K562 (cell line): ENCODE measurements at regions not wholly inside any gene's neighbourhood (a gene's known extent, or its start where the extent isn't known, plus 50 kb on each side); places are given as distances from the start of the nearest gene placed in this dataset.

Experiments used
- ATAC-seq: fragments of 200-7000 bp; cut with Tn5 transposase; 3 replicates; pipeline ENCODE4 v1.9.1; 2020; ENCODE audit warnings: moderate library complexity
- BruUV-seq: library from RNA; stranded (reverse); fragments of 400-500 nt; replicated peaks from 2 replicates; lab custom pipeline; 2021; lab: Mats Ljungman, UMichigan
- CTCF ChIA-PET: fragments of 300-600 bp; formaldehyde crosslinking; extraction: SDS; loops from one replicate; lab custom pipeline; 2021; ENCODE audit warnings: low intra/inter-chr PET ratio; lab: Yijun Ruan, JAX
- POLR2A ChIA-PET: fragments of 300-600, 350-650 bp; sonication (Branson Sonifier 250); formaldehyde crosslinking; extraction: SDS; loops from one replicate; lab custom pipeline; 2021; ENCODE audit warnings: antibody characterized with exemption, inconsistent platforms; lab: Yijun Ruan, JAX
- DNase-seq, 4 experiments: peaks; one replicate each; pipeline versions ENCODE4 v3.0.0 to v3.0.0-alpha.2; 2011 to 2018; ENCODE audit warnings: low spot score in 3 of 4, mixed read lengths in 3 of 4; ENCODE audit errors: extremely low read depth in 1 of 4
- FAIRE-seq: peaks from 2 replicates; lab custom pipeline; 2011; peaks lifted over from hg19 to GRCh38; lab: Jason Lieb, UNC
- H2AFZ ChIP-seq: 2 replicates; pipeline ENCODE4 v1.6.0; 2011; ENCODE audit warnings: low read depth, low read length, control low read depth, inconsistent platforms
- H3K27ac ChIP-seq: fragments of 200-600 bp; 3 replicates; pipeline ENCODE4 v1.8.0; 2011; ENCODE audit warnings: low read depth, mild to moderate bottlenecking, control low read depth, inconsistent platforms, low read length, moderate library complexity, mixed read lengths; ENCODE audit errors: extremely low read depth
- H3K27me3 ChIP-seq, 2 experiments: fragments of 300-600 bp in 1 of 2; 2 replicates in 1 of 2; 3 replicates in 1 of 2; pipeline versions ENCODE4 v1.6.0 to v1.8.0; 2011; ENCODE audit warnings: inconsistent platforms in 2 of 2, low read length in 2 of 2, mild to moderate bottlenecking in 1 of 2, mixed read lengths in 1 of 2, moderate library complexity in 1 of 2; ENCODE audit not compliant: control insufficient read depth in 2 of 2, insufficient read depth in 2 of 2
- H3K36me3 ChIP-seq: fragments of 300-600 bp; 3 replicates; pipeline ENCODE4 v1.8.0; 2011; ENCODE audit warnings: mild to moderate bottlenecking, low read length, inconsistent platforms; ENCODE audit not compliant: control insufficient read depth, insufficient read depth
- H3K4me1 ChIP-seq, 2 experiments: fragments of 200-600 bp in 1 of 2; replicated peaks in 1 of 2; 2 replicates in 1 of 2; 3 replicates in 1 of 2; pipeline versions ENCODE4 v1.5.1 to v1.8.0; 2011; ENCODE audit warnings: inconsistent platforms in 2 of 2, low read length in 2 of 2, mild to moderate bottlenecking in 1 of 2, mixed read lengths in 1 of 2, moderate library complexity in 1 of 2; ENCODE audit not compliant: control insufficient read depth in 2 of 2, insufficient read depth in 2 of 2
- H3K4me2 ChIP-seq: 2 replicates; pipeline ENCODE4 v1.6.1; 2011; ENCODE audit warnings: low read length, control low read depth, inconsistent platforms, mixed read lengths; ENCODE audit not compliant: insufficient read depth
- H3K4me3 ChIP-seq: fragments of 200-600 bp; sonication (generic), shearing (Covaris generic); 2 replicates; pipeline ENCODE4 v1.5.1; 2016; ENCODE audit warnings: control low read depth, inconsistent platforms
- H3K79me2 ChIP-seq: fragments of 200-600 bp; 3 replicates; pipeline ENCODE4 v1.8.0; 2011; ENCODE audit warnings: low read length, inconsistent platforms; ENCODE audit not compliant: control insufficient read depth, insufficient read depth
- H3K9ac ChIP-seq, 2 experiments: 2 replicates each; pipeline versions ENCODE4 v1.6.0 to v1.6.1; 2011; ENCODE audit warnings: low read depth in 2 of 2, low read length in 2 of 2, control low read depth in 1 of 2, inconsistent platforms in 1 of 2, mild to moderate bottlenecking in 1 of 2, mixed read lengths in 1 of 2; ENCODE audit not compliant: insufficient read depth in 1 of 2
- H3K9me1 ChIP-seq: one replicate; pipeline ENCODE4 v1.6.0; 2011; ENCODE audit warnings: inconsistent platforms, mild to moderate bottlenecking, low read length, moderate library complexity; ENCODE audit not compliant: control insufficient read depth, insufficient read depth
- H3K9me3 ChIP-seq: replicated peaks from 2 replicates; pipeline ENCODE4 v1.5.1; 2011; ENCODE audit warnings: low read depth, low read length, inconsistent platforms; ENCODE audit not compliant: control insufficient read depth, insufficient read depth
- H4K20me1 ChIP-seq: replicated peaks from 2 replicates; pipeline ENCODE4 v1.6.1; 2011; ENCODE audit warnings: low read length, inconsistent platforms, mixed read lengths; ENCODE audit not compliant: control insufficient read depth, insufficient read depth
- ARNT ChIP-seq, 2 experiments: fragments of 450-650 bp; IDR thresholded peaks; 2 replicates each; pipeline ENCODE4 v1.6.1; 2016; ENCODE audit warnings: mild to moderate bottlenecking in 1 of 2
- CC2D1A ChIP-seq: fragments of 450-650 bp; IDR thresholded peaks from 2 replicates; pipeline ENCODE4 v1.6.1; 2017; ENCODE audit warnings: mild to moderate bottlenecking
- HSF4 ChIP-seq: fragments of 250-450 bp; sonication (Bioruptor Pico); IDR thresholded peaks from 2 replicates; pipeline ENCODE4 v2.1.2; 2022; ENCODE audit warnings: mild to moderate bottlenecking, moderate library complexity, borderline replicate concordance
- ILK ChIP-seq: fragments of 450-650 bp; IDR thresholded peaks from 2 replicates; pipeline ENCODE4 v1.6.1; 2016; ENCODE audit warnings: missing genetic modification characterization, low read depth, mild to moderate bottlenecking, missing compliant biosample characterization, moderate library complexity, borderline replicate concordance
- MYNN ChIP-seq, 2 experiments: sonication (generic); formaldehyde crosslinking in 1 of 2; IDR thresholded peaks; 2 replicates each; pipeline versions ENCODE4 v1.5.0 to v1.6.1; 2016 to 2020; ENCODE audit warnings: antibody characterized with exemption in 1 of 2, missing genetic modification reagents in 1 of 2
- RAD21 ChIP-seq, 2 experiments: fragments of 250-450 bp in 1 of 2; fragments of 450-650 bp in 1 of 2; sonication (Bioruptor Pico) in 1 of 2; formaldehyde crosslinking in 1 of 2; IDR thresholded peaks in 1 of 2; conservative IDR thresholded peaks in 1 of 2; 2 replicates each; pipeline versions ENCODE4 v1.4.0 to v1.8.0; 2020 to 2022; ENCODE audit warnings: mild to moderate bottlenecking in 2 of 2, moderate library complexity in 1 of 2
- RBM22 ChIP-seq: fragments of 200-400 bp; formaldehyde crosslinking; IDR thresholded peaks from 2 replicates; pipeline ENCODE4 v1.6.1; 2018; ENCODE audit warnings: low read length, low read depth; ENCODE audit not compliant: poor library complexity, severe bottlenecking
- TAF7 ChIP-seq: fragments of 450-650 bp; IDR thresholded peaks from 2 replicates; pipeline ENCODE4 v1.6.1; 2016; ENCODE audit warnings: missing genetic modification characterization, missing compliant biosample characterization
- TSC22D4 ChIP-seq: fragments of 450-650 bp; IDR thresholded peaks from 2 replicates; pipeline ENCODE4 v1.6.1; 2016; ENCODE audit warnings: missing genetic modification characterization, missing biosample characterization, control low read depth
- ZNF124 ChIP-seq: sonication (generic); formaldehyde crosslinking; IDR thresholded peaks from 2 replicates; pipeline ENCODE4 v1.8.1; 2022; ENCODE audit warnings: missing genetic modification reagents
- ZNF184 ChIP-seq: sonication (generic); formaldehyde crosslinking; IDR thresholded peaks from 2 replicates; pipeline ENCODE4 v1.5.0; 2020; ENCODE audit warnings: missing genetic modification reagents
- ZNF282 ChIP-seq: sonication (generic); formaldehyde crosslinking; IDR thresholded peaks from 2 replicates; pipeline ENCODE4 v1.8.1; 2023; ENCODE audit warnings: missing genetic modification reagents
- WGBS: fragments of 100-300 bp; shearing (Covaris generic); methylation state at CpG from one replicate; pipeline ENCODE4 v1.1.6; 2016; ENCODE audit warnings: low coverage, mixed read lengths; ENCODE audit not compliant: insufficient coverage; ENCODE audit errors: missing lambda C conversion rate; 5-methylcytosine and 5-hydroxymethylcytosine counted together
- in situ Hi-C: fragments of 300-500 bp; cut with MboI; formaldehyde crosslinking; loops from 4 replicates; pipeline ENCODE4 v1.15.0; 2018; ENCODE audit warnings: inconsistent platforms, mixed read lengths
- intact Hi-C: fragments of 100-400 bp; cut with micrococcal nuclease; formaldehyde crosslinking; loops from 2 replicates; pipeline ENCODE4 v1.14.2; 2022
- TF ChIP-seq, protein P1 (sequence below): fragments of 450-650 bp; IDR thresholded peaks from 2 replicates; pipeline ENCODE4 v1.6.1; 2018; ENCODE audit not compliant: partially characterized antibody
- TF ChIP-seq, protein P2 (sequence below): sonication (generic); formaldehyde crosslinking; IDR thresholded peaks from 2 replicates; pipeline ENCODE4 v1.8.1; 2023; ENCODE audit warnings: mild to moderate bottlenecking, missing genetic modification reagents
- TF ChIP-seq, protein P3 (sequence below): fragments of 250-450 bp; sonication (Bioruptor Pico); IDR thresholded peaks from 2 replicates; pipeline ENCODE4 v1.8.0; 2022; ENCODE audit warnings: moderate library complexity, mild to moderate bottlenecking, inconsistent platforms

DNA sequence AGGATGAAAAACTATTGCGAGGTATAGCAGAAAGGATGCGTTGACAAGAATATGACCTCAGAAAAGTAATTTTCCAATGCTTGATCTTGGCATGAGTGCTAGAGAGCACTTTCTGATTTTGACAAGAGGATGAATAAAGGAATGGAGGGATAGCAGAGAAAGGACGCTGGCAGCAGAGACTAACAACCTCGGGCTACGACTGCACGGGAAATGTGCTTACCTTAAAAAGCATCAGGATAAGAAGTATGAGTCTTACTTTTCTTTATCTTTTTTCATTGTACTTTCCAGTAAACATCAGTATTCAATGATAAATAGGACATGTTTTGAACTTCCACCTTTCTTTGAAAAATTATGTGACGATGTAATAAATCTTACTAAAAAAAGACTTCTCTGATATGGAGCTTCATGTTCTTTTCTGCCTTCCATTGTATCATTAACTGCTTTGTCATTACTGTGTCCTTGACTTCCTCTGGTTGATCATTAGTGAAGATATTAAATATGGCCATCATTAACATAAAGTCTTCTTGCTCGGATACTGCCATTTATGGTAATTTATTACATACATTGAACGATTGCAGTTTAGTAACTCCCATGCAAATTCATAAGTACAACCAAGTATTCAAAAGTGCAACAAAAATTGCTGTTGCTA lies 265.6 kb downstream of the DSEL start:
- CTCF ChIA-PET, result no interaction called here
- POLR2A ChIA-PET, result no interaction called here
- H2AFZ ChIP-seq, result no peak overlapping the region
- no peaks in the 10 kb centered on the region for H3K9me1 ChIP-seq
- intact Hi-C loops, result no loop called here
- TF ChIP-seq RBM22 (no peak), TAF7 (tag) (no peak), HSF4 (no peak), ILK (tag) (no peak), ZNF282 (CRISPR knock-in tag) (no peak), ARNT (IDR thresholded peaks at IDR 0.05) (no peak), TSC22D4 (tag) (no peak), ZNF124 (CRISPR knock-in tag) (no peak), RAD21 (CRISPR knock-in tag; conservative IDR thresholded peaks at IDR 0.05 in 1 of 2, IDR thresholded peaks at IDR 0.05 in 1 of 2) (no peak), MYNN (IDR thresholded peaks at IDR 0.05) (no peak), MYNN (CRISPR knock-in tag; IDR thresholded peaks at IDR 0.05) (no peak), ZNF184 (CRISPR knock-in tag) (no peak), CC2D1A (no peak)
- TF ChIP-seq, protein P1, sequence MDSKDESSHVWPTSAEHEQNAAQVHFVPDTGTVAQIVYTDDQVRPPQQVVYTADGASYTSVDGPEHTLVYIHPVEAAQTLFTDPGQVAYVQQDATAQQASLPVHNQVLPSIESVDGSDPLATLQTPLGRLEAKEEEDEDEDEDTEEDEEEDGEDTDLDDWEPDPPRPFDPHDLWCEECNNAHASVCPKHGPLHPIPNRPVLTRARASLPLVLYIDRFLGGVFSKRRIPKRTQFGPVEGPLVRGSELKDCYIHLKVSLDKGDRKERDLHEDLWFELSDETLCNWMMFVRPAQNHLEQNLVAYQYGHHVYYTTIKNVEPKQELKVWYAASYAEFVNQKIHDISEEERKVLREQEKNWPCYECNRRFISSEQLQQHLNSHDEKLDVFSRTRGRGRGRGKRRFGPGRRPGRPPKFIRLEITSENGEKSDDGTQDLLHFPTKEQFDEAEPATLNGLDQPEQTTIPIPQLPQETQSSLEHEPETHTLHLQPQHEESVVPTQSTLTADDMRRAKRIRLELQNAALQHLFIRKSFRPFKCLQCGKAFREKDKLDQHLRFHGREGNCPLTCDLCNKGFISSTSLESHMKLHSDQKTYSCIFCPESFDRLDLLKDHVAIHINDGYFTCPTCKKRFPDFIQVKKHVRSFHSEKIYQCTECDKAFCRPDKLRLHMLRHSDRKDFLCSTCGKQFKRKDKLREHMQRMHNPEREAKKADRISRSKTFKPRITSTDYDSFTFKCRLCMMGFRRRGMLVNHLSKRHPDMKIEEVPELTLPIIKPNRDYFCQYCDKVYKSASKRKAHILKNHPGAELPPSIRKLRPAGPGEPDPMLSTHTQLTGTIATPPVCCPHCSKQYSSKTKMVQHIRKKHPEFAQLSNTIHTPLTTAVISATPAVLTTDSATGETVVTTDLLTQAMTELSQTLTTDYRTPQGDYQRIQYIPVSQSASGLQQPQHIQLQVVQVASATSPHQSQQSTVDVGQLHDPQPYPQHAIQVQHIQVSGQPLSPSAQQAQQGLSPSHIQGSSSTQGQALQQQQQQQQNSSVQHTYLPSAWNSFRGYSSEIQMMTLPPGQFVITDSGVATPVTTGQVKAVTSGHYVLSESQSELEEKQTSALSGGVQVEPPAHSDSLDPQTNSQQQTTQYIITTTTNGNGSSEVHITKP, result no peak
- TF ChIP-seq, protein P2, sequence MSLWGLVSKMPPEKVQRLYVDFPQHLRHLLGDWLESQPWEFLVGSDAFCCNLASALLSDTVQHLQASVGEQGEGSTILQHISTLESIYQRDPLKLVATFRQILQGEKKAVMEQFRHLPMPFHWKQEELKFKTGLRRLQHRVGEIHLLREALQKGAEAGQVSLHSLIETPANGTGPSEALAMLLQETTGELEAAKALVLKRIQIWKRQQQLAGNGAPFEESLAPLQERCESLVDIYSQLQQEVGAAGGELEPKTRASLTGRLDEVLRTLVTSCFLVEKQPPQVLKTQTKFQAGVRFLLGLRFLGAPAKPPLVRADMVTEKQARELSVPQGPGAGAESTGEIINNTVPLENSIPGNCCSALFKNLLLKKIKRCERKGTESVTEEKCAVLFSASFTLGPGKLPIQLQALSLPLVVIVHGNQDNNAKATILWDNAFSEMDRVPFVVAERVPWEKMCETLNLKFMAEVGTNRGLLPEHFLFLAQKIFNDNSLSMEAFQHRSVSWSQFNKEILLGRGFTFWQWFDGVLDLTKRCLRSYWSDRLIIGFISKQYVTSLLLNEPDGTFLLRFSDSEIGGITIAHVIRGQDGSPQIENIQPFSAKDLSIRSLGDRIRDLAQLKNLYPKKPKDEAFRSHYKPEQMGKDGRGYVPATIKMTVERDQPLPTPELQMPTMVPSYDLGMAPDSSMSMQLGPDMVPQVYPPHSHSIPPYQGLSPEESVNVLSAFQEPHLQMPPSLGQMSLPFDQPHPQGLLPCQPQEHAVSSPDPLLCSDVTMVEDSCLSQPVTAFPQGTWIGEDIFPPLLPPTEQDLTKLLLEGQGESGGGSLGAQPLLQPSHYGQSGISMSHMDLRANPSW (CRISPR knock-in tag), result no peak
- TF ChIP-seq, protein P3, sequence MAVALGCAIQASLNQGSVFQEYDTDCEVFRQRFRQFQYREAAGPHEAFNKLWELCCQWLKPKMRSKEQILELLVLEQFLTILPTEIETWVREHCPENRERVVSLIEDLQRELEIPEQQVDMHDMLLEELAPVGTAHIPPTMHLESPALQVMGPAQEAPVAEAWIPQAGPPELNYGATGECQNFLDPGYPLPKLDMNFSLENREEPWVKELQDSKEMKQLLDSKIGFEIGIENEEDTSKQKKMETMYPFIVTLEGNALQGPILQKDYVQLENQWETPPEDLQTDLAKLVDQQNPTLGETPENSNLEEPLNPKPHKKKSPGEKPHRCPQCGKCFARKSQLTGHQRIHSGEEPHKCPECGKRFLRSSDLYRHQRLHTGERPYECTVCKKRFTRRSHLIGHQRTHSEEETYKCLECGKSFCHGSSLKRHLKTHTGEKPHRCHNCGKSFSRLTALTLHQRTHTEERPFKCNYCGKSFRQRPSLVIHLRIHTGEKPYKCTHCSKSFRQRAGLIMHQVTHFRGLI (CRISPR knock-in tag), result no peak
- TF ChIP-seq, all 486 proteins: peak for 0
- ATAC-seq (no peak), DNase-seq (no peak), FAIRE-seq (no peak)
- H3K79me2 ChIP-seq, result no peaks in the 10 kb centered on the region
- under 1% methylated on average over 9 of the region's 9 CpGs for WGBS
- no peaks in the 10 kb centered on the region for H3K4me1 ChIP-seq
- no peaks in the 10 kb centered on the region for H3K9me3 ChIP-seq
- no peak overlapping the region for H3K4me2 ChIP-seq
- no peak overlapping the region for H3K4me3 ChIP-seq
- in situ Hi-C loops, result no loop called here
- H3K27me3 ChIP-seq, result no peaks in the 10 kb centered on the region
- no peak overlapping the region for H3K27ac ChIP-seq
- H4K20me1 ChIP-seq, result no peaks in the 10 kb centered on the region
- H3K36me3 ChIP-seq, result no peaks in the 10 kb centered on the region
- BruUV-seq, result no TSS peak
- no peak overlapping the region for H3K9ac ChIP-seq
